HT-29 (cell line): ENCODE measurements at regions not wholly inside any gene's neighbourhood (a gene's known extent, or its start where the extent isn't known, plus 50 kb on each side); places are given as distances from the start of the nearest gene placed in this dataset.

Experiments
- DNase-seq: peaks from one replicate; pipeline ENCODE4 v3.0.0-alpha.2; 2015; ENCODE audit warnings: low spot score

DNA sequence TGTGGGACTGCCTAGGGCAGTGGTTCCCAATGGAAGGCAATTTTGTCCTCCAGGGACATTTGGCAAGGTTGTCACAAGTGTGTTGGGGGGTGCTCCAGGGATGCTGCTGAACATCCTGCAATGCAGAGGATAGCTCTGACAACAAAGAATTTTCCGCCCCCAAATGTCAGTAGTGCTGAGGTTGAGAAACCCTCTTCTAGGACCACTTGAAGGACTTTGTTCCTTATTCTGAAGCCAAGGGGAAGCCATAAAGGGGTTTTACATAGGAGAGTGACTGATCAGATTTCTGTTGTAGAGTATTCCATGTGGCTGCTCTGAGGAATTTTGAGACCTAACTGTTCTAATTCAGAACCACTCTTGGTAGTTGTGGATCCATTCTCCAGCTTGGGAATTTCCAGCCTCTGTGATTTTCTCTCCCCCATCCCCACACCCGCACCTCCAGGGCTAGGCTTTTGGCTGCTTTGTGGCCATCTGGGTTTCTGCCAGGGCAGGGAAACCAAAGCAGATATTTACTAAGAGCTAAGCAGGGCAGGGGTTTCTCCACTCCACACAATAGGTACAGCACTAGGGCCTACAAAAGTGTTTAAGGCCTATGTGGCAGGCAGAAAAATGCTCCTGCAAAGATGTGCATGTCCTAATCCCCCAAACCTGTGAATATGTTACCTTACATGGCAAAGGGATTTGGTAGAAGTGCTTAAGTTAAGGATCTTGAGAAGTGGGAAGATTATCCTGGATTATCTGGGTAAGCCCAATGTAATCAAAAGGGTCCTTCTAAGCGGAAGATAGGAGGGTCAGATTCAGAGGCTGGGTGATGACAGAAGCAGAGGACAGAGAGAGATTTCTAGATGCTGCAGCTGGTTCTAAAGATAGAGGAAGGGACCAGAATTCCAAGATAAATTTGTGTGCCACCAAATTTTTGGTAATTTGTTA lies 135.4 kb downstream of the TMEM17 start:
- DNase-seq = no peak

DNA sequence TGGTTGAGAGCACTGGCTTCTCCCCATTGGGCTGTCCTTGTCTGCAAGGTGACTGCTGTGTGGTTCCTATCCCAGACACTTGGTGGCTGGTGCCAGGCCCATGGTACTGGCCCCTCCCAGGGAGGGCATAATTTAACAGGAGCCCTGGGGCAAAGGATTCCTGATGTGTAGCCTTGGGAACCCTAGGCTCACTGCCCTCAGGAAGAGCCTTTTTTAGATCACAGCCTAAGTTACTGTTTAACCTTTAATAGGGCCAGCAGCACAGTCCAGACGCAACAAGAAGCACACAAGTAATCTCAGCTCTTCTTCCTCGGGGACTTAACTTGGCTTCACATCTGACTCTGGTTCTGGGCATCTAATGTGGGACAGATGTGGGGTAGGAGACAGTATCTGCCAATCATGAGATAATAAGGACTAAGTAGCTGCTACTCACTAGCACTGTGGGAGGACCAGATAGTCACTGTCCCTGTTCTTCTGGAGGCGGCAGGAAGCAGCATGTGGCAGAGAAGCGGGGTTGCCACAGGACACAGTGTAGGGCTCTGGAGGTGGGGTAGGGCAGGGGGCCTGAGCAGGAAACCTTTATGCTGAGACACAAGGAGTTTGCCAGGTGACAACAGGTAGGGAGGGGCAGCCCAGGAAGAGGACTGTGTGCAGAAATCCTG lies 136.3 kb downstream of the TMEM17 start:
- no peak for DNase-seq

- no peak for DNase-seq
These were observed 141.0 kb downstream of the TMEM17 start for GRCh38 chr2:62364791-62365528.

- no peak for DNase-seq
These were observed 142.8 kb downstream of the TMEM17 start for GRCh38 chr2:62363166-62363565.

DNA sequence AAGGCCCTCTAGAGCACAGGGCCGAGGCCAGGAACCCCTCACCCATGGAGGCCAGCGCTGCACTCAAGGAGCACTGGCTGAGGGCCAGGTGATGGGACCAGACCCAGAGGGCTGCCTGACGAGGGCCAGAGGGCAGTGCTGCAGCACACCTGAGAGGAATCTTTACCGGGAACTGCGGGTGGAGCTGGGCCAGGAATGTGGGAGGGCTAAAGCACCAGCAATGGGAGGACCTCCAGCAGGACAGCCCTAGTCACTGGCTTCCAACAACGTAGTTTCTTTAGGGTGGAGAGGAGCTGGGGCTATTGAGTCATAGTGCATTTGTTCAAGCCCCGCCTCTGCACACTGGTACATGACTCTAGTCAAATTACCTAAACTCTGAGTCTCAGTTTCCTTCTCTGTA lies 143.4 kb downstream of the TMEM17 start:
- DNase-seq = peak; percentile 93

DNA sequence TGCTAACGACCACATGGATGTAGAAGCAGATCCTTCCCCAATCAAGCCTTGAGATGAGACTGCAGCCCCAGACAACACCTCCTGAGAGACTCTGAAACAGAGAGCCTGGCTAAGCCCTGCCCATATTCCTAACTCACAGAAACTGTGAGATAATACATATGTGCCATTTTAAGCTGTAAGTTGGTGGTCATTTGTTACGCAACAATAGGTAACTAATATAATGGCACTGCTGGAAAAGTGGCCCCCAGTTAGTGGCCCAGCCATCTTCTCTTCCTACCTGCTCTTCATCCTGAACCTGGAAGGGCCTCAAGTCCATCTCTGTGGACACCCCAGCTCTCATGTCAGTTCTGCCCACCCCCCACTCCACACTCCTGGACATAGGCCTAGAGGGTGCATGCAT lies 144.0 kb downstream of the TMEM17 start:
- DNase-seq = no peak

DNA sequence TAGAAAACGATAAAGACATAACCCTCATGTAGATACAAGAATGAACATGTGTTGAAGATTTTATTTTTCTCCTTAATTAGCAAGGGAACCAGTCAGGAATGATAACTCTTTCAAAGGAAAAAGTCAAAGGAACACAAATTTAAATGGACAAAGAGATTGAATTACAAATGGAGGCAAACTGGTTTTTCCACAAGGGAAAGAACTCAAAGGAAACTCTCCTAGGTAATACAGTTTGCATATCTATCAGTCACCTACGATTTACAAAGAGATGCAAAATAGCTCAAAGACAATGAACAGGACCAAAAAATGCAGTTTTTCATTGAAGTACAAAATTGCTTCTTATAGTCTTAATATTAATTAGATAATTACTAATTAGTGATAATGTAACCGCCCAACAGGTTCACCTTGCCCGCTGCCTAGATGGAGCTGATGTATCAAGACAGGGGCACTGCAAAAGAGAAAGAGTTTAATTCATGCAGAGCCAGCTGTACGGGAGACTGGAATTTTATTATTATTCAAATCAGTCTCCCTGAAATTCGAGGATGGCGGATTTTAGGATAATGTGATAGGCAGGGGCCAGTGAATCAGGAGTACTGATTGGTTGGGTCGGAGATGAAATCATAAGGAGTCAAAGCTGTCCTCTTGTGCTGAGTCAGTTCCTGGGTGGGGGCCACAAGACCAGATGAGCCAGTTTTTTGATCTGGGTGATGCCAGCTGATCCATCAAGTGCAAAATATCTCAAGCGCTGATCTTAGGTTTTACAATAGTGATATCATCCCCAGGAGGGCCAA lies 151.0 kb downstream of the TMEM17 start:
- DNase-seq = no peak

DNA sequence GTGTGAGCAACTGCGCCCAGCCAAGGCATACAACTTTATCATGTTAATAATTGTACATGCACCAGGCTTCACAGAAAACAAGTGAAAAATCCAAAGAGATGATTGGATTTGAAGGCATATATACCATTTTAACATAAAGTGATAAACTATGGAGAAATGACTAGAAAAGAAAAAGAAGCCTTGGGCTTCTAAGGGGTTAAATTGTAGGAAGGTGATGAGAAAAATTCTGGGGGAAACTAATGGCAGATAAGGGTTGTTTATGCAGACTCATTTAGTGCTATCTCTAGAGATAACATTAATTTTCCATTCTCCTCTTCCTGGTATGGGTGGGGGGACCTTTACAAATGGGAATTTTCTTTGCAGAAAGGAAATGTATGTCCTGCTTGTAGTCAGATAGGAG lies 154.0 kb downstream of the TMEM17 start:
- DNase-seq = no peak

DNA sequence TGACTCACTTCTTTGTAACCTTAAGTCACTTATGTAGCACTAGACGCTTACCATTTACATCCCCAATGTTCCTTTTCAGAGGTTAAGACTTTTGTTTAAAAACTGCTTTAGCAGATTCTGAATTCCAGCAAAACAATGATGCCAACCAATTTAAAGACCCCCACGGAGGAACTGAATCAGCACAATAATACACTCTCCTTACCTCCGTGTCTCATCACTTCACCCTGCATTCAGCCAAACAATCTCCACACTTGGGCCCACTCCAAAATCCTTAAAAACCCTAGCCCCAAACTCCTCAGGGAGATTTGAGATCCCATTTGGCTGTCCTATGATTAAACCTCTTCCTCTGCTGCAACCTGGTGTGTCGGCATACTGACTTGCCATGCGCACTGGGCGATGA lies 153.9 kb downstream of the B3GNT2 start:
- no peak for DNase-seq

- DNase-seq = no peak
These were observed 152.8 kb downstream of the B3GNT2 start for GRCh38 chr2:62348700-62349099.

GRCh38 chr2:62347563-62348270 lies 151.8 kb downstream of the B3GNT2 start:
- no peak for DNase-seq

- peak; percentile 20 for DNase-seq
These were observed 148.6 kb downstream of the B3GNT2 start for GRCh38 chr2:62344472-62344871.

DNA sequence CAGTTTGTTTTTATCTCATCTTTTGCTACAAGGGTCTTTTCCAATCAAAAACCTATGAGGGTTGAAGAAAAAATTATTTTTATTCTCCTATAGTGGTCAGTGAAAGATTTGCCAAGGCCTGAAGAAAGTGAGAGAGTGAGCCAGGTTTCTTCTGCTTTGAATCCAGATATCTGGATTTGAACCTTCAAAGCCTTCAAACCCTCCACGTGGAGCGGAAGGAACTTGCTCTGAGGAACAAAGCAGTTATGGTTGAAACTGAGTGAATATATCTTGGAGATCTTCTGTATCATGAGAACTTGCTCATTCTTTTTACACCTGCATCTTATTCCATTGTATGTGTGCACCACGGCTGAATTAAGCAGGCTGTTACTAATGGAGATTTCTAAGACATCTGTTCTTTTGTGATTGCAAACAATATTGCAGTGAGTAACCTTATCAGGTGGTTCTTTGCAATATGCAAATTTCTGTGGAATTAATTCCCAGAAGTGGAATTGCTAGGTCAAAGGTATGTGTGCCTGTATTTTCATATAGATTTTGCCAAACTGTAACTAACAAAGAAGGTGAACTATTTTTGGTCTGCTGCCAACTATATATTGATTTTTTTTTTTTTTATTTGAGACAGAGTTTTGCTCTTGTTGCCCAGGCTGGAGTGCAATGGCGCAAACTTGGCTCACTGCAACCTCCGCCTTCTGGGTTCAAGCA lies 147.9 kb downstream of the B3GNT2 start:
- DNase-seq = peak; percentile 35

- DNase-seq = no peak
These were observed 147.3 kb downstream of the B3GNT2 start for GRCh38 chr2:62343206-62343605.

DNA sequence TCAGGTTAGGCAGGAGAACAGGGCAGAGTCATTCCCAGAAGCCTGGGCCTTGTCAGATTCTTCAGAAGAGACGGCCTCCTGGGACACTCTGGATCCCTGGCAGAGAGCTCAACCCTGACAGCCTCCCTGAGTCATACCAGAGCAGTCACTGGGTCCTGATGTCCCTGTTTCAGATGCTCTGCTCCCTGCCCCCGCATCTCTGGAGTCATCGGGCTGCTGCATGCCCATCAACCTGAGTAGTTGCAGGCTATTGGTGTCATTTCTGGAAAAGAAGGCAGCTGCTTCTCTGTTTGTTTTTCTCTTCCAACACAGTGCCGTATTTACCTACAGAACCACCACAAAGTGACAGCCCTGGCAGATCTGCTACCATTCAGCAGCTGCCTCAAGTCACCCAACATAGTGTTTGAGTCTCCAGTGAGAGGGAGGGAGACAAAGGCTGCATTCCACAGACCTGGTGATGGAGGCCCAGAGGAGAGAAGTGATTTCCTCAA lies 145.1 kb downstream of the B3GNT2 start:
- peak; percentile 32 for DNase-seq

GRCh38 chr2:62339837-62340236 lies 143.9 kb downstream of the B3GNT2 start:
- no peak for DNase-seq

GRCh38 chr2:62339413-62339812 lies 143.5 kb downstream of the B3GNT2 start:
- no peak for DNase-seq

- DNase-seq = no peak
These were observed 142.2 kb downstream of the B3GNT2 start for GRCh38 chr2:62338111-62338510.

GRCh38 chr2:62337403-62337802 lies 141.5 kb downstream of the B3GNT2 start:
- DNase-seq = no peak

GRCh38 chr2:62335612-62336011 lies 139.7 kb downstream of the B3GNT2 start:
- DNase-seq = no peak
